Neural cell (in vitro differentiated cells): ENCODE measurements at regions not wholly inside any gene's neighbourhood (a gene's known extent, or its start where the extent isn't known, plus 50 kb on each side); places are given as distances from the start of the nearest gene placed in this dataset.

Experiments
- CTCF ChIP-seq: fragments of 450-650 bp; IDR thresholded peaks from 2 replicates; pipeline ENCODE4 v1.5.1; 2014; ENCODE audit warnings: antibody characterized with exemption, mild to moderate bottlenecking, moderate library complexity; ENCODE audit not compliant: poor library complexity, severe bottlenecking
- RAD21 ChIP-seq: fragments of 450-650 bp; conservative IDR thresholded peaks from 2 replicates; pipeline ENCODE4 v1.6.1; 2014; ENCODE audit warnings: antibody characterized with exemption, mild to moderate bottlenecking, moderate library complexity
- TAF1 ChIP-seq: IDR thresholded peaks from 2 replicates; pipeline ENCODE4 v1.6.1; 2012; ENCODE audit warnings: low read depth

GRCh38 chr1:4109628-4109940, 209.5 kb upstream of the C1orf174 start:
- no peak for TF ChIP-seq CTCF
- TF ChIP-seq RAD21, result no peak
- no peak for TF ChIP-seq TAF1
